Hepatocyte (in vitro differentiated cells): ENCODE measurements at regions not wholly inside any gene's neighbourhood (a gene's known extent, or its start where the extent isn't known, plus 50 kb on each side); places are given as distances from the start of the nearest gene placed in this dataset.

Source experiments
- CTCF ChIP-seq: fragments of 200-600 bp; sonication (generic); IDR thresholded peaks from 2 replicates; pipeline ENCODE4 v1.5.1; 2016; ENCODE audit warnings: antibody characterized with exemption, mild to moderate bottlenecking; ENCODE audit not compliant: poor library complexity
- EZH2 ChIP-seq: fragments of 200-600 bp; sonication (generic); IDR thresholded peaks from 2 replicates; pipeline ENCODE4 v1.6.1; 2016; ENCODE audit warnings: antibody characterized with exemption, mild to moderate bottlenecking, borderline replicate concordance

- TF ChIP-seq CTCF: no peak
- no peak for TF ChIP-seq EZH2
These were observed 310.3 kb upstream of the RBMS1 start for GRCh38 chr2:160803881-160804280.
